Lower leg skin (tissue), 3 donors: ENCODE measurements at regions not wholly inside any gene's neighbourhood (a gene's known extent, or its start where the extent isn't known, plus 50 kb on each side); places are given as distances from the start of the nearest gene placed in this dataset.

Experiments
- CTCF ChIP-seq, 3 donors: fragments of 450-650 bp; IDR thresholded peaks; one replicate each; pipeline ENCODE4 v1.5.1; 2016; ENCODE audit warnings: antibody characterized with exemption in 3 of 3, mild to moderate bottlenecking in 3 of 3, moderate library complexity in 2 of 3
- POLR2A ChIP-seq, 2 donors: fragments of 450-650 bp; IDR thresholded peaks; one replicate each; pipeline ENCODE4 v1.6.1; 2016 to 2017; ENCODE audit warnings: antibody characterized with exemption in 2 of 2, mild to moderate bottlenecking in 1 of 2, moderate library complexity in 1 of 2

GRCh38 chr22:26846076-26846475, 188.7 kb downstream of the MIAT start:
- TF ChIP-seq CTCF (IDR thresholded peaks at IDR 0.05) (no peak), POLR2A (IDR thresholded peaks at IDR 0.05) (no peak)
